ENCODE measurements at regions not wholly inside any gene's neighbourhood (a gene's known extent, or its start where the extent isn't known, plus 50 kb on each side); places are given as distances from the start of the nearest gene placed in this dataset.
"Not testable (repeated sequence)": the region's sequence is repeated elsewhere in the genome, so short reads cannot be mapped to it uniquely, and the experiment has no call there.

DNA sequence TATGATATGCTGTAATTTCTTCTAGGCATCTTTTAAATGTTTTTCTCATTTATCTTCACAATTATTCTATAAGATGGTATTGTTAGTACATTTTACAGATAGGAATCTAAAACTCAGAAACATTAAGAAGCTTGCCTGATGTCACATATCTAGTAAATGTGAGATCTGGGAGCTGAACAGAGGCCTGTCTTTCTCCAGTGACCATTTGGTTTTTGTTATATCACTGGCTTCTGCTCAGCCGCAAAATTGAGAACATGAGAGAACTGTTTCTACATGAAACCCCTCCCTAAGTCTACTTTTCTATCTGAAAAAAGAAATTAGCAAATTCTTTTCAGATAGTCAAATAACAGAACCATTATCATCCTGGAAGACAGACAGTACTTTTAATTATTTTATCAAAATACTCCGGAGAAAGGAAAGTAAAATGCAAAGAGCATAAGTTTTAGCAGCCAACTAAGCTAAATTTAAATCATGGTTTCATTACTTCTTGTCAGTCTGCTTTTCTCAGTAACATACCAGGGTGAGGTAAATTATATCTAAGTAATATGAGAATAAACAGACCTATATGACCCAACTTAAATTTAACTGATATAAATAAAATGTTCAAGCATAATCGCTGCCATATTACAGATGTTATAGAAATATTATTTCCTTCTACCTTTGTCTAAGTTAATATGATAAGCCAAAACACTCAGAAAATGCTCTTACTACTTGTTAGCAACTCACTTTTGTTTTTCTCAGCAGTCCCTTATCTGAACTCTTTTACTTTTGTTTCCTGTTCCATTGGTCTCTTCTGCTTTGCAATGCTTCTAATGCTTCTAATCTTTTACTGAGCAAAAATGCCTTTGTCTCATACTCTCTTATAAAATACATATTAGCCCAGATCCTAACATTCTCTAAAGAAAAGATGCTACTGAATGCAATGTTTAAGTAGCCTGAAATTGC, 68.0 kb upstream of the MBNL1 start:
- DNase-seq, result no peak

DNA sequence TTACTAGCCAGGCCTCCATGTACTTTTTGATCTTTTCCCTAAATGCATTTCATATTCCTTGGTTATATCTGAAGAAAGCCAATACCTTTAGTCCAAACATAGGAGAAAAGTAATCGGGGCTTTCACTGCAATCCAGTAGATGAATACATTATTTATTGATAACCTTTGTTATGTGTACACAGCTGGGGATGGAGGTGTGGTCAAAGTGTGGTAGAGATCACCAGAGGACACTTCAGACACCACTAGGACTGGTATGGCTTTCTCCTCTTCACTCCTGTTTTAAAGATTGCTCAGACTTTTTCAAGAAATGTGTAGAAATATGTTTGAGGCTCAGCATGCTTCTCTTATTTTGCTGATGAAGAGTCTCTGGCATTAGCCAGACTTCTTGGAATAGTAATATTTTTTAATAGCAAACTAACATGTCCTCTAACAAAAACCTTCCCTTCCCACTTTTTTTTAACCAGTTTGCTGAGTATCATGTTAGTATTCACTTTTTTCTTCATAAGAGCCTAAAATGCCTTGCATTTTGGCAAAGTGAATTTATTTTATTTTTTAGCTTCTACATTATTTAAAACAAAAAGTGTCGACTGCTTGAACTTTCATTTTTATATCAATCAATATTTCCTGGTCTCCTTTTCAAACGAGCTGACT, 65.6 kb upstream of the MBNL1 start:
- no peak for DNase-seq

- no peak for DNase-seq
Measured at GRCh38 chr3:152203652-152204051, 65.1 kb upstream of the MBNL1 start.

DNA sequence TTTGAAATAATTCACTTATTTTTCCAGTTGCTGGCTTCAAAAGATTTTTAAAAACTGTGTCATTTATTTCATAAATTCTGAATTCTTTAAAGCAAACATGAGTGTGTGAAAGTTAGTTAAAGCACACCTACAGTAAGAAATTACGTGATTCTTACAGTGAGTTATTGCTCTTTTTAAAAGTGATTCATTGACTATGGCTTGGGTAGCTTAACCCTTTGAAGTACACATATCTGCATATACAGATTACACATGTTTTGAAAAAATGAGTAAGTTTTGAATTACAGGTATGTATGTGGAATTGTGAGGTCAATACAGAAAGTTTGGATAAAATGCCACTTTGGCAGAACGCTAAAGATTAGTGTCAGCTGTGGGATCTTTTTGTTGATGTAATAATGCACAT, 64.5 kb upstream of the MBNL1 start:
- DNase-seq, result no peak

GRCh38 chr3:152205097-152205593, 63.6 kb upstream of the MBNL1 start:
- no peak for DNase-seq

DNA sequence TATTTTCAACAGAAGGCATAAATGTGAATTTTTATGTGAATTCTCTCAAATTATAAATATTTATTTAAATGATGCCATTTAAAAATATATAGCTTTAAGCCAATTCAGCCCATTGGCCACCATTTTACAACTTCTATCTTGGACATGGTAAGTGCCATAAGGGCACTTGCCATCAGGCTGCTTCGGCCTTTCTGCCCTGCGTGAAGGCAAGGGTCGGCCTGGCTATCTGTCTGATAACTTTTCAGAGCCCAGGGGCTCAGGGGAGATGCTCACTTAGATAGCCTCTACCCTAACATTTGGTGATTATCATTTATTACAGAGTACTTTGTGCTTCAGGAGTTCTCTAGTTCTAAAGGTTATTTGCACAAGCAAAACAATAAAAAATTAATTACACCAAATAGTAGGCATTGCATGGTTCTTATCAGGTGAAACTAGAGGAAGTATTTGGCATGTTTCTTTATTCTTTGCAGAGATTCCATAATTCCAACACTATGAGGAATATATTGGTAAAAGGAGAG, 62.4 kb upstream of the MBNL1 start:
- no peak for DNase-seq

DNA sequence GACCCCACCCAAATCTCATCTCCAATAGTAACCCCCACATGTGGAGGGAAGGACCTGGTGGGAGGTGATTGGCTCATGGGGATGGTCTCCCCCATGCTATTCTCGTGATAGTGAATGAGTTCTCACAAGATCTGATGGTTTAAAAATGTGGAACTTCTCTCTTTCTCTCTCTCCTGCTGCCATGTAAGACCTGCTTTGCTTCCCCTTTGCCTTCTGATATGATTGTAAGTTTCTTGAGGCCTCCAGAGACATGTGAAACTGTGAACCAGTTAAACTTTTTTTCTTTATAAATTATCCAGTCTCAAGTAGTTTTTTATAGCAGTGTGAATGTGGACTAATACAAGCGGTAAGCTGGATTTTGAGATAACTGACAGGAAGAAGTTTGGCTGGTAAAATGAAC, 60.3 kb upstream of the MBNL1 start:
- DNase-seq, result no peak

GRCh38 chr3:152209060-152209459, 59.7 kb upstream of the MBNL1 start:
- no peak for DNase-seq

GRCh38 chr3:152209776-152210175, 59.0 kb upstream of the MBNL1 start:
- DNase-seq, result no peak

- no peak for DNase-seq
Measured at GRCh38 chr3:152210697-152211096, 58.0 kb upstream of the MBNL1 start.

DNA sequence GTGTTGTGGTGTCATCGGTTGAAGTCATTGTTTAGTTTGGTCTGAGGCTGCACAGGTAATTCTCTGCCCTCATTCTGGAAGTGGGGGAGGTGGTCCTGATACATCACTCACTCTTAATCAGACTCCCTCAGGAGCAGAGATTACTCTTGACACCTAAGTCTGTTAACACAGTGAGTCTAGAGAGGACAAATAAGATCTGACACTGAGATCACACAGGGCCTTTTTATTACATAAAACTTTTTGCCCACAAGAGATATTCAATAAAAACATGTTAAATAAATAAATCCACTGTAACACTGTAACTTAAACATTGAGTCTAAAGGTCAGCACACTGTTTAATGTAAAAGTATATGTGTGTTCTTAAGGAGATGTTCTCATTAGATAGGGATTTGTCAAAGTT, 57.1 kb upstream of the MBNL1 start:
- DNase-seq, result no peak

DNA sequence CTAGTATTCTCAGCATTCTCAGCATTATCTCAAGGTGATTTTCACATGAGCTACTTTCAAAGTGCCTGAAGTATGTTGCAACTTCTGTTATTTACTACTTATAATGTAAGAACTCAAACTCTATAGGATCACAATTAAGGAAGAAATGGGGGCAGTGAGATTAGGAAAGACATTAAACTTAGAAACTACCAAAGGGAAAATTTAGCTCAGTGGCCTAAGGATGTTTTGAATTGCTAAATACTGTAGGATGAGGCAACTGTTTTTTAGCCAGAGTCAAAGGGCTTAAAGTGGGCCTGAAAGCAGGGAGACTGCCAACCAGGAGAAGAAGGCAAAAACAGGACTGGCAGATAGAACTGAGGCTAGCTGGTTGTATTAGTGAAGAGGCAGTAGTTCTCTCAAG, 55.5 kb upstream of the MBNL1 start:
- DNase-seq, result no peak

DNA sequence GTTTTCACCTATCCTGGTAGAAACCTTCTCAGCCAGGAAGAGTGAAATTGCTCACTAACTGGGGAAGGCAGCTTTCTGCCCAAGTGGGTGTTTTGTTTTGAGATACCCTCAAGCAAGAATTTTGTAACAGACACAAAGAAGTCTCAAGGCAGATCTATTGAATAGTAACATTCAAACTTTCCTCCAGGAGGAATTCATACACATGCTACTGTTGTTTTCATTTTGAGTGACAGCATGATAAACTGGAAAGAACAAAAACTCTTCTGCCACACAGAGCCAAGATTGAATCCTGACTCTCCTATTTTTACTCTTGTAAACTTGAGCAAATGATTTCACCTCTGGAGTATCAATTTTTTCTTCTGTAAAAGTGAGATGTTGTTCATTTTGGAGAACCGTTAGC, 54.8 kb upstream of the MBNL1 start:
- DNase-seq, result no peak

- DNase-seq, result not testable (repeated sequence)
Measured at GRCh38 chr3:152216960-152217865, 51.5 kb upstream of the MBNL1 start.

- DNase-seq, result no peak
Measured at GRCh38 chr3:152218602-152219001, 50.1 kb upstream of the MBNL1 start.

Data from NCI-H1694 treated with DMSO at 0.1 percent for 48 hours (cell line).